ENCODE measurements at regions not wholly inside any gene's neighbourhood (a gene's known extent, or its start where the extent isn't known, plus 50 kb on each side); places are given as distances from the start of the nearest gene placed in this dataset.

DNA sequence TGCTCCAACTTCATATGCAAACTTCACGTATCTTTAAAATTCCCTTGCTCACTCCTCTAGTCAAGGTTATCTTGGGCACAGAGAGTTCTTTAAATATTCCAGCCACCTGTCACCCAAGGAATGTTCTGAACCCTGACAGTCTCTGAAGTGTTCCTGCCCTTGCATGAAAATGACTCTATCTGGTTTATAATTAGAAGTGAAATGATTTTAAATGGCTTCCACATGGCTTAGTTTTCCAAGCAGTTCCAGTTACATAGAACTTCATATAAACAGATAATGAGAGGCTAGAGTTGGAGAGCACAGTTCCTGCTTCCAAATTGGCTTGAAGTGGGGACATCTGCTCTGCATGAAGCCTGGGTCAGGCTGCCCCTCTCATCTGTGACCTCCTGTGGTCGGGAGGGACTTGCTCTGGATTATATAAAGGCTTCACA, 81.9 kb downstream of the SLC4A3 start:
- Histone ChIP-seq H3K4me3 (no peak overlapping the region), H3K9me3 (replicated peaks) (peaks cover 10% of the 10 kb centered on the region), H3K36me3 (no peaks in the 10 kb centered on the region), H3K27ac (replicated peaks) (peak overlapping the region; percentile 81), H3K27me3 (ENCODE audit: low read depth) (no peaks in the 10 kb centered on the region), H3K4me1 (peaks cover 28% of the 10 kb centered on the region)
- TF ChIP-seq, protein P1, sequence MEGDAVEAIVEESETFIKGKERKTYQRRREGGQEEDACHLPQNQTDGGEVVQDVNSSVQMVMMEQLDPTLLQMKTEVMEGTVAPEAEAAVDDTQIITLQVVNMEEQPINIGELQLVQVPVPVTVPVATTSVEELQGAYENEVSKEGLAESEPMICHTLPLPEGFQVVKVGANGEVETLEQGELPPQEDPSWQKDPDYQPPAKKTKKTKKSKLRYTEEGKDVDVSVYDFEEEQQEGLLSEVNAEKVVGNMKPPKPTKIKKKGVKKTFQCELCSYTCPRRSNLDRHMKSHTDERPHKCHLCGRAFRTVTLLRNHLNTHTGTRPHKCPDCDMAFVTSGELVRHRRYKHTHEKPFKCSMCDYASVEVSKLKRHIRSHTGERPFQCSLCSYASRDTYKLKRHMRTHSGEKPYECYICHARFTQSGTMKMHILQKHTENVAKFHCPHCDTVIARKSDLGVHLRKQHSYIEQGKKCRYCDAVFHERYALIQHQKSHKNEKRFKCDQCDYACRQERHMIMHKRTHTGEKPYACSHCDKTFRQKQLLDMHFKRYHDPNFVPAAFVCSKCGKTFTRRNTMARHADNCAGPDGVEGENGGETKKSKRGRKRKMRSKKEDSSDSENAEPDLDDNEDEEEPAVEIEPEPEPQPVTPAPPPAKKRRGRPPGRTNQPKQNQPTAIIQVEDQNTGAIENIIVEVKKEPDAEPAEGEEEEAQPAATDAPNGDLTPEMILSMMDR (IDR thresholded peaks at IDR 0.05; ENCODE audit: borderline replicate concordance) = no peak
- intact Hi-C loops (cut with micrococcal nuclease) = no loop called here
- DNase-seq = no peak

DNA sequence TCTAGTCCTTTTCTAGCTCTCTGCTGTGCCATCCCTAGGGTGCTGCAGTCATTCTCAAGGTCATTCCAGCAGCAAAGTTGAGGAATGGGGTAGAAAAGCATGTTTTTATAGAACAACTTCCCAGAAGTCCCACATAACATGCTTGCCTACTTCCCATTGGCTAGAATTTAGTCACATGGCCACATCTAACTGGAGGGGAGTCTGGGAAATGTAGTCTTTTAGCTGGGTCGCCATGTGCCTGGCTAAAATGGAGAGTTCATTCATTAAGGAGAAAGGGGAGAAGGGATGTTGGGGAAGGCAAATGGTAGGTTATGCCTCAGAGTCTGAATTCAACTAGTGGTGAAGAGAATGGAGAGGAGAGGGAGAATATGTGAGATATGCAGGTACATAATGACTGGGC, 85.7 kb downstream of the SLC4A3 start:
- H3K4me1 ChIP-seq = peaks cover 16% of the 10 kb centered on the region
- no peaks in the 10 kb centered on the region for H3K36me3 ChIP-seq
- H3K4me3 ChIP-seq = no peak overlapping the region
- TF ChIP-seq, protein P1 (IDR thresholded peaks at IDR 0.05; ENCODE audit: borderline replicate concordance) = no peak
- DNase-seq = no peak
- H3K27ac ChIP-seq (replicated peaks) = no peak overlapping the region
- no peaks in the 10 kb centered on the region for H3K27me3 ChIP-seq (ENCODE audit: low read depth)
- intact Hi-C loops (cut with micrococcal nuclease) = no loop called here
- H3K9me3 ChIP-seq (replicated peaks) = peaks cover 10% of the 10 kb centered on the region

DNA sequence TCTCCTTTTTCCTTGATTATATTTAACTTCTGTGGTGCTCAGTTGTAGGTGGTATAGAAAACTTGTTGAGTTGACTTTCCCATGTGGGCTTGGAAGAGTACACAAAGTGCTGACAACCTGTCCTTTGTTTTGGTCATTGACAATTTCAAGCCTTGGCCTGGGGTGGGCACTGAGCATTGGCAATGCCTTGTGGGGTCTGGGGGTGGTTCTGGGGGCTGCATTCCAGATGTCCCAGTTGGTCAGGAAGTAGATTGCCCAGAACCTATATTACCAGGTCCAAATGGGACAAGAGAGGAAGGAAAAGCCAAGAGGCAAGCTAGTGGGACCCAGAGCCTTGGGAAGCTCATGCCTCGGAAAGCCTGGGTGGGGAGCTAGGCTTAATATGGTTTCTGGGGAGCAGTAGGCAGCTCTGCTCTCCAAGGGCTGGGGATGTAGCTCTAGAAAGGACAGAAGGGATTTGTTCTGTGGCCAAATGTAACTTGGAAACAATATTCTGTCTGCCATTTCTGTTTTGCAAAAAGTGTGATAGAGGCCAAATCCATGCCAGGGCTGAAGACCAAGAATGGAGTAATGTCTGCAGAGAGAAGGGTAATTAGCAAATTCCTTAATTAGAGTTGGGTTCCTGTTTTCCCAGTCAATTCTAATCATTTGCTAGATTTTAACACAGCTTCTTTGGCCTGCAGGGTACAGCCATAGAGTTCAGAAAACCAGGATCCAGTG, 87.4 kb downstream of the SLC4A3 start:
- H3K4me3 ChIP-seq = no peak overlapping the region
- TF ChIP-seq, protein P1 (IDR thresholded peaks at IDR 0.05; ENCODE audit: borderline replicate concordance) = no peak
- intact Hi-C loops (cut with micrococcal nuclease) = no loop called here
- H3K27me3 ChIP-seq (ENCODE audit: low read depth) = no peaks in the 10 kb centered on the region
- no peaks in the 10 kb centered on the region for H3K36me3 ChIP-seq
- H3K27ac ChIP-seq (replicated peaks) = no peak overlapping the region
- H3K9me3 ChIP-seq (replicated peaks) = peaks cover 10% of the 10 kb centered on the region
- no peak for DNase-seq
- peaks cover 9% of the 10 kb centered on the region for H3K4me1 ChIP-seq

DNA sequence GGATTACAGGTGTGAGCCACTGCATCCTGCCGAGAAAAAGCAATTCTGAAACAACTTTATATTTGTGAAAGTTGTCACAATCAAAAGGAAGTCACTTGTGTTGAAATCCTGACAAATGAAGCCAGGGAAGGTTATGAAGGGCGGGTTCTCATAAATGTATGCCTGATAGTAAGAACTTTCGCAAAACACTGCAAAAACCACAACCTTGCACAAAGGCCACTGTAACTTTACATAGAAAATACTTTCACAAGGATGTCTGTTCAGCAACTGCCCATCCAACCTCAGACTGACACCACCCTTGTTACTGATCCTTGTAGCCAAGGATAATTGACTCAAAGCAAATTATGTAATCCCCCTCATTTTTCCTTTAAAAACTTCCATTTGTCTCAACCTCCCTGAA, 90.6 kb downstream of the SLC4A3 start:
- Histone ChIP-seq H3K27ac (replicated peaks) (no peak overlapping the region), H3K4me3 (no peak overlapping the region), H3K4me1 (peaks cover 8% of the 10 kb centered on the region), H3K27me3 (ENCODE audit: low read depth) (no peaks in the 10 kb centered on the region), H3K36me3 (no peaks in the 10 kb centered on the region), H3K9me3 (replicated peaks) (peaks cover 8% of the 10 kb centered on the region)
- intact Hi-C loops (cut with micrococcal nuclease) = no loop called here
- DNase-seq = no peak
- TF ChIP-seq, protein P1 (IDR thresholded peaks at IDR 0.05; ENCODE audit: borderline replicate concordance) = no peak

DNA sequence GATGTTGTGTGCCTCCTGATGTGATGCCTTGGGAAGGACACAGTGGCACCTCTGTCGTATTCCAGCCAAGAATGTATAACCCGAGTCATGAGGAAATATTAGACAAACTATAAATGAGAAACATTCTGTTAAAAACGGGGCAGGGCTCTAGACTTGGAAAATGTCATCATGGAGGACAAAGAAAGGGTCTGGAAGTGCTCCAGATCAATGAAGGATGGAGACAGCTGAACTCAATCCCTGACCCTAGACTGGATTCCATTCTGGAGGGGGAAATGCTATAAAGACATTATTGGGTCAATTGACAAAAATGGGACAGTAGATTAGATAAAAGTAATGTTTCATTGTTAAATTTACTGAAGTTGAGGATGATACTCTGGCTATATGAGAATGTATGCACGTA, 92.1 kb downstream of the SLC4A3 start:
- Histone ChIP-seq H3K4me3 (no peak overlapping the region), H3K4me1 (peaks cover 19% of the 10 kb centered on the region), H3K9me3 (replicated peaks) (no peaks in the 10 kb centered on the region), H3K27ac (replicated peaks) (no peak overlapping the region), H3K27me3 (ENCODE audit: low read depth) (no peaks in the 10 kb centered on the region), H3K36me3 (no peaks in the 10 kb centered on the region)
- TF ChIP-seq, protein P1 (IDR thresholded peaks at IDR 0.05; ENCODE audit: borderline replicate concordance) = no peak
- intact Hi-C loops (cut with micrococcal nuclease) = no loop called here
- DNase-seq = no peak
